GM21423 (cell line): ENCODE measurements at regions not wholly inside any gene's neighbourhood (a gene's known extent, or its start where the extent isn't known, plus 50 kb on each side); places are given as distances from the start of the nearest gene placed in this dataset.
"Not testable (repeated sequence)": the region's sequence is repeated elsewhere in the genome, so short reads cannot be mapped to it uniquely, and the experiment has no call there.

Source experiments
- ATAC-seq: cut with Tn5 transposase; IDR thresholded peaks from one replicate; pipeline ENCODE4 v1.9.1; 2021; ENCODE audit warnings: mild to moderate bottlenecking, moderate library complexity; ENCODE audit not compliant: unreplicated experiment

GRCh38 chr5:67669916-67670315 lies 473.3 kb upstream of the CD180 start:
- no peak for ATAC-seq

DNA sequence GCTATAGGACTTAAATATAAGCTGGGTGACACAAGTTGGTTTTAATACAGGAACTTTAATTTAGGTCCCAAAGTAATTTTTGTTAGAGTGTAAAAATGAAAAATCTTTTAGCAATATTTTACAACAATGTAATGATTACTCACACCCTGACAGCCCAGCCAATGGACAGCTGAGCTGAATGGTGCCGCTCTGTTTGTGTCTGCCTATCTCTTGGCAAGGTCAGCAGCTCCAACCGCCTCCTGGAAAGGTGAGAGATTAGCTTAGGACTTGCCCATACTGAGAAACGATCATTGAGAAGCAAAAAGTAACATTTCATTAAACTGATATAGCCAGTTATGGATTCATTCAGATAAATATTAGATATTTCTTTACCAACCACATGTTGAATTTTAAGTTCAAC lies 463.6 kb upstream of the CD180 start:
- no peak for ATAC-seq

DNA sequence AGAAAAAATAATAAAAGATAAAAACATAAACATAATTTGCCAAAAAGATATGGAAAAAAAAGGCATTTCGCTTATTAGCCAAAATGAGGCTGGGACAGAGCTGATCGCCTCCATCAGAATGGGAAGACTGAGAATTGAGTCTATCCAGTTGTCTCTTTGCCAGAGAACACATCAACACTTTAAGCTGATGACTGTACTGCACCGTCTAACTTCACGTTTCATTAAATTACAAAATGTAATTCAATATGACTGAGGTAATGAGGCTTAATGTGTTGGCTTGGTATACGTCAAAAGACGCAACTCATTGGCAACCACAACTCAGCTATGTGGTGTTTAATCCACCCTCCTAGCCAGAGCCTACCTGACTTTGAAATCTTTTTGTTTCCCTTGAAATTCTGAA lies 462.7 kb upstream of the CD180 start:
- no peak for ATAC-seq

GRCh38 chr5:67657055-67657454 lies 460.5 kb upstream of the CD180 start:
- no peak for ATAC-seq

DNA sequence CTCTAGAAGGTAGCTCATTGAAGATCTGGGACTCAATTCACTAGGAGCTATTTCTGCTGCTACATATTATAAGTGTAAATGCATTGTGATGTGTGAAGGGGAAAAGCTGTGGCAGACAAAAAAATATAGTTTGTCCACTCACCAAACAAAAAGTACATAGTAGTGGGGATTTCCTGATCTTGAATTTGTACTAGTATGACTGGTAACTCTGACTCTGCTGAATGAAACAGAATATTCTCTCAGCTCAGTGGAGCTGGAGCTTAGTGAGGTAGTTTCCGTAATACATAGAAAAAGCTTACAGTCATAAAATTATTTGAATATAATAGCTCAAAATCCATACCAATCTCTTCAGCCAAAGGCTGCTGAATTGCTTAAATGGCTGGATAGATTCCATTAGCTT lies 455.6 kb upstream of the CD180 start:
- ATAC-seq, result no peak

GRCh38 chr5:67651180-67651579 lies 454.6 kb upstream of the CD180 start:
- no peak for ATAC-seq

GRCh38 chr5:67648201-67648671 lies 451.6 kb upstream of the CD180 start:
- ATAC-seq, result no peak

GRCh38 chr5:67647772-67648171 lies 451.2 kb upstream of the CD180 start:
- no peak for ATAC-seq

DNA sequence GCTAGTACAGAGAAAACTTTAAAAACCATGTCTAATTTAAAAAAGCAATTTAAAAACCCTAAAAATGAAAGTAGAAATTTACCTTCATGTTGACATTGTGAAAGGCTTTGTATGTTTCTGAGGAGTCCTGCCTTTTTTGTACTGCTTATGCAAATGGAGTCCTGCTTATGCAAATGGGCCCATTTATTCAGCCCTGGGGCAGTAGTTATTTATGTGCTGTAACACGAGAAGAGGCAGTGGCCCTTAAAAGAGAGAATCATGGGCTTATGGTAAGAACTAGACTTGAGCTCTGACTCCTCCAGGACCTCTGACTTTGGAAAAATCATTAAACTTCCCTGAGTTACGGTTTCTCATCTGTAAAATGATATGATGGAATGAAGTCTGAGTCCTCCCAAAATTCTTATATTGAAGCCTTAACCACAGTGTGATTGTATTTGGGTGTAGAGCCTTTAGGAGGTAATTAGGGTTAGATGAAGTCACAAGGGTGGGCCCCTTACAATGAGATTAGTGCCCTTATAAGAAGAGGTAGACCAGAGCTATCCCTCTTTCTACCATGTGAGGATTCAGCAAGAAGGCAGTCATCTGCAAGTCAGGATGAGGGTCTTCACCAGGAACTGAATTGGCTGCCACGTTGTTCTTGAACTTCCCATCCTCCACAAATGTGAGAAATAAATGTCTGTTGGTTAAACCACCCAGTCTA lies 447.8 kb upstream of the CD180 start:
- ATAC-seq, result no peak

GRCh38 chr5:67643536-67643935 lies 446.9 kb upstream of the CD180 start:
- no peak for ATAC-seq

DNA sequence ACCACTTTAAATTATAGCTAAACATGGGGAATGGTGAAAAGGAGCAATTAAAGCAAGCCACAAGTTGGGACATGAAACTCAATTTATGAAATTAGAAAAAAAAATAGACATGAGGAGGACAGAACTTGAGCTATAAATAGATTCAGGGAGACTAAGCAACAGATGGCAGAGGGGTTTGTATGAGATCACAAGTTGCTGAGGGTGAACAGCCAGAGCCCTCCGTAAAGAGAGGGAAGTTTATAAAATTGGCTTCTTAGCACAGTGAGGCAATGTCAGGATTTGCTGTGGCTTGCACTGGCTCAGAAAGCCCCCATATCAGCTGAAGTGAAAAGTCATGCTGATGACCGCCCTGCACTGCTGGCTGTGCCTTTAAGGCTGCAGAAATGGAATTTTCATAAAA lies 443.4 kb upstream of the CD180 start:
- no peak for ATAC-seq

- ATAC-seq, result no peak
These were observed 442.7 kb upstream of the CD180 start for GRCh38 chr5:67639313-67639712.

DNA sequence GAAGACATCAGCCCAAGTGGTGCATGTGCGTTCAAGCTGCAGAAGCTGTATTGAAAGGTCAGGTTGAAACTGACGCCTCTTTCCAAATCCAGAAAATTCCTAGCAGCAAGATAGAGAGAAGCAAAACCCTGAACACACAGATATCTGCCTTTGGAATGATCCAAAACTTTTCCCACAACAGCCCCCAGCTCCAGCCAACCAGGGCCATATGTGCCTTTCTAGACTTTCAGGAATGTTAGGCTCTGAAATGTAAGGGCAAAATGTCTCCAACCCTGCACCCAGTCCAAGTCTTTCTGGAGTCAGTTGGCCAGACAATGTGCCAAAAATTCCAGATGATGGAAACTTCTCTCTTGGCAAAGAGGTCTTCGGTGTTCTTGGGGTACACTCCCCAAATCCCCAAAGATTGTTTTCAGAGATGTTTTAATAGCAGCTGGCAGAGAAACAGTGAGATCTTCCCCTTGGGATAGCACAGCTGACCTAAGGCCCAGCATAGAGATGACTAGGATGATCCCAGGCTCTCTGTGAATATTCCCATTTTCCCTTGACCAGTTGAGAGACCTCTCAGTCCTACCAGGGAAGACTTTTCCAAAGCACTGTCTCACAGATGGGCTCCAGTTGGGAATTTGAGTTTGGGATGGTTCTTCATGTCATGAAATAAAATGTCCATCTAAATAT lies 440.4 kb upstream of the CD180 start:
- ATAC-seq, result no peak

- ATAC-seq, result no peak
These were observed 439.5 kb upstream of the CD180 start for GRCh38 chr5:67636091-67636490.

DNA sequence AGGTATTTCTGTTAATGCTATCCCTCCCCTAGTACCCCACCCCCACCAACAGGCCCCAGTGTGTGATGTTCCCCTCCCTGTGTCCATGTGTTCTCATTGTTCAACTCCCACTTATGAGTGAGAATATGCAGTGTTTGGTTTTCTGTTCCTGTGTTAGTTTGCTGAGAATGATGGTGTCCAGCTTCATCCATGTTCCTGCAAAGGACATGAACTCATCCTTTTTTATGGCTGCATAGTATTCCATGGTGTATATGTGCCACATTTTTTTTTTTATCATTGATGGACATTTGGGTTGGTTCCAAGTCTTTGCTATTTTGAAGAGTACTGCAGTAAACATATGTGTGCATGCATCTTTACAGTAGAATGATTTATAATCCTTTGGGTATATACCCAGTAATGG lies 430.5 kb upstream of the CD180 start:
- ATAC-seq, result not testable (repeated sequence)

- ATAC-seq, result no peak
These were observed 426.5 kb upstream of the CD180 start for GRCh38 chr5:67623078-67623477.

GRCh38 chr5:67620424-67621397 lies 424.1 kb upstream of the CD180 start:
- no peak for ATAC-seq

DNA sequence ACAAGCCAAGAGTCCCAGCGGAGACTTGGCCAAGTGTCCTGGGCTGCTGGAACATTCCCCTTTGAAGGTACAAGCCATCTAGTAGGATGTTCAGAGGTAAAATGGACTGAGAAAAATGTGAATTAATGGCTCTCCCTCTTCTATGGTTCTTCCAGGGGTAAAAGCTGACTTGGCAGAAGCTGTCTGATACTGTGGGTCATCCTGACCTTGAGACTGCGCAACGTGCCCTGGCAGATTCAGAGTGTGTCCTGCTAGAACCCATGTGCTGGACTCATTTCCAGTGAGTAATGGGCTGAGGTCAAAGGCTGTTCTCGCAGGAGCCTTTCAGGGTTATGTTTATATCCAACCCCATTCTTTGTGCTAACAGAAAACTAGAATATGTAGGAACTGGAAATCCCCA lies 423.0 kb upstream of the CD180 start:
- ATAC-seq, result no peak

- no peak for ATAC-seq
These were observed 422.6 kb upstream of the CD180 start for GRCh38 chr5:67619235-67619634.

- ATAC-seq, result no peak
These were observed 420.5 kb upstream of the CD180 start for GRCh38 chr5:67617051-67617450.

GRCh38 chr5:67612961-67613360 lies 416.4 kb upstream of the CD180 start:
- ATAC-seq, result no peak
